ENCODE measurements at regions not wholly inside any gene's neighbourhood (a gene's known extent, or its start where the extent isn't known, plus 50 kb on each side); places are given as distances from the start of the nearest gene placed in this dataset.

- TF ChIP-seq CTCF (IDR thresholded peaks at IDR 0.05): no peak
- TF ChIP-seq POLR2A (IDR thresholded peaks at IDR 0.05): no peak
Measured at GRCh38 chr10:45552476-45552875, 120.1 kb downstream of the ZFAND4 start.

All from thyroid gland (tissue), 4 donors.